T-cell (primary cell): ENCODE measurements at regions not wholly inside any gene's neighbourhood (a gene's known extent, or its start where the extent isn't known, plus 50 kb on each side); places are given as distances from the start of the nearest gene placed in this dataset.

Experiments used
- ATAC-seq, 4 experiments: fragments of 200-7000 bp in 3 of 4; fragments of 150-1000 bp in 1 of 4; cut with Tn5 transposase; replicated peaks in 1 of 4; 1 replicate in 3 of 4; 2 replicates in 1 of 4; pipeline ENCODE4 v1.10.0; 2021; ENCODE audit warnings: moderate library complexity in 3 of 4, mild to moderate bottlenecking in 2 of 4, moderate number of reproducible peaks in 1 of 4
- CTCF ChIA-PET, 2 donors: fragments of 300-600 bp; sonication (Branson Sonifier 250); formaldehyde crosslinking; loops; one replicate each; lab custom pipeline; 2022; ENCODE audit warnings: antibody characterized with exemption in 2 of 2; lab: Charles Lee
- POLR2A ChIA-PET, 2 donors: fragments of 300-600 bp; sonication (Branson Sonifier 250); formaldehyde crosslinking; loops; one replicate each; lab custom pipeline; 2022; ENCODE audit warnings: antibody characterized with exemption in 2 of 2; lab: Charles Lee
- DNase-seq, 35 experiments: peaks; one replicate each; pipeline versions ENCODE4 v3.0.0 to v3.0.0-alpha.2; 2013 to 2023
- H3K27ac ChIP-seq: one replicate; pipeline ENCODE4 v1.5.1; 2013; ENCODE audit warnings: low read length
- H3K27me3 ChIP-seq, 2 experiments: replicated peaks in 1 of 2; 1 replicate in 1 of 2; 2 replicates in 1 of 2; pipeline versions ENCODE4 v1.6.1 to v1.7.0; 2013; ENCODE audit warnings: low read length in 1 of 2, mixed read lengths in 1 of 2; ENCODE audit not compliant: control insufficient read depth in 2 of 2, insufficient read depth in 2 of 2; ENCODE audit errors: extremely low read depth in 1 of 2
- H3K36me3 ChIP-seq, 2 donors: 1 replicate in 1 of 2; 2 replicates in 1 of 2; pipeline versions ENCODE4 v1.6.1 to v1.7.0; 2013; ENCODE audit warnings: low read length in 1 of 2; ENCODE audit not compliant: control insufficient read depth in 2 of 2, insufficient read depth in 1 of 2; ENCODE audit errors: extremely low read depth in 1 of 2
- H3K4me1 ChIP-seq, 2 experiments: 1 replicate in 1 of 2; 2 replicates in 1 of 2; pipeline versions ENCODE4 v1.6.1 to v1.7.0; 2013; ENCODE audit warnings: low read length in 2 of 2, mixed read lengths in 1 of 2; ENCODE audit not compliant: insufficient read depth in 2 of 2, control insufficient read depth in 1 of 2; ENCODE audit errors: extremely low read depth in 1 of 2
- H3K4me3 ChIP-seq, 2 donors: 1 replicate in 1 of 2; 2 replicates in 1 of 2; pipeline versions ENCODE4 v1.5.1 to v1.7.0; 2013; ENCODE audit warnings: mild to moderate bottlenecking in 2 of 2, low read length in 1 of 2, moderate library complexity in 1 of 2; ENCODE audit not compliant: control insufficient read depth in 1 of 2; ENCODE audit errors: extremely low read depth in 1 of 2
- H3K9me3 ChIP-seq: 2 replicates; pipeline ENCODE4 v1.7.0; 2013
- H3K27ac Mint-ChIP-seq, 2 donors: one replicate each; pipeline ENCODE4 v1.8.0; 2020 to 2021; ENCODE audit warnings: mild to moderate bottlenecking in 2 of 2, mixed read lengths in 2 of 2
- H3K27me3 Mint-ChIP-seq, 2 donors: one replicate each; pipeline ENCODE4 v1.8.0; 2021 to 2022; ENCODE audit warnings: mixed read lengths in 2 of 2
- H3K36me3 Mint-ChIP-seq: one replicate; pipeline ENCODE4 v1.8.0; 2021; ENCODE audit warnings: mixed read lengths
- H3K4me1 Mint-ChIP-seq, 3 donors: one replicate each; pipeline ENCODE4 v1.8.0; 2020 to 2022; ENCODE audit warnings: mixed read lengths in 3 of 3, mild to moderate bottlenecking in 1 of 3
- H3K4me3 Mint-ChIP-seq, 3 donors: one replicate each; pipeline ENCODE4 v1.8.0; 2020 to 2022; ENCODE audit warnings: mild to moderate bottlenecking in 3 of 3, mixed read lengths in 3 of 3, moderate library complexity in 3 of 3
- H3K9me3 Mint-ChIP-seq, 3 donors: one replicate each; pipeline ENCODE4 v1.8.0; 2020 to 2022; ENCODE audit warnings: mixed read lengths in 3 of 3
- WGBS: methylation state at CpG from one replicate; pipeline ENCODE4 v1.1.5; 2013; ENCODE audit warnings: missing lambda C conversion rate; ENCODE audit not compliant: insufficient coverage; 5-methylcytosine and 5-hydroxymethylcytosine counted together

DNA sequence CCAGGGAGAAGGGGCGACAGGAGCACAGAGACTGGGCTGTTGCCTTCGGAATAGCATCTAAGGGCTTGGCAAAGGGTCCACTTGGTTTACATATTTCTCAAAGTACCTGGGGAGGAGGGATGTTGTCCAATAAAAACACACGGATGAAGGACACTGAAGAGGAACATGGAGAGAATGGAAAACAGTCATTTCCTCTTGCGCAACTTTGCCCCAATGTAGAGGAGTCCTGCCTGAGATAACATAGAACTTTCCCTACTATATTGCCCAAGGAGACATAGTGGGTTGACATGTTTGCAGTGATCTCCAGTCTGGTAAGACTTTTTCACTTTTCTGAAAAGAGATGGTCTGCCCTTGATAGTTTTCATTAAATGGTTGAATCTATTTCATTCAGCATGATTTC is 468.8 kb upstream of the SUCLG2 start:
- CTCF ChIA-PET, result no interaction called here
- Mint-ChIP-seq H3K27me3 (no peaks in the 10 kb centered on the region), H3K4me3 (no peak overlapping the region), H3K9me3 (peaks cover 0 to 8% (median 4%) of the 10 kb centered on the region in 3 donors), H3K4me1 (peaks cover 14 to 27% (median 26%) of the 10 kb centered on the region in 3 donors), H3K36me3 (peaks cover 16% of the 10 kb centered on the region), H3K27ac (no peak overlapping the region)
- DNase-seq (no peak), ATAC-seq (no peak)
- H3K27me3 ChIP-seq, result no peaks in the 10 kb centered on the region
- no peaks in the 10 kb centered on the region for H3K9me3 ChIP-seq
- no peak overlapping the region for H3K4me3 ChIP-seq
- H3K4me1 ChIP-seq, result no peaks in the 10 kb centered on the region
- POLR2A ChIA-PET, result no interaction called here
- WGBS, result 100% methylated on average over 2 of the region's 4 CpGs
- no peak overlapping the region for H3K27ac ChIP-seq
- no peaks in the 10 kb centered on the region for H3K36me3 ChIP-seq

DNA sequence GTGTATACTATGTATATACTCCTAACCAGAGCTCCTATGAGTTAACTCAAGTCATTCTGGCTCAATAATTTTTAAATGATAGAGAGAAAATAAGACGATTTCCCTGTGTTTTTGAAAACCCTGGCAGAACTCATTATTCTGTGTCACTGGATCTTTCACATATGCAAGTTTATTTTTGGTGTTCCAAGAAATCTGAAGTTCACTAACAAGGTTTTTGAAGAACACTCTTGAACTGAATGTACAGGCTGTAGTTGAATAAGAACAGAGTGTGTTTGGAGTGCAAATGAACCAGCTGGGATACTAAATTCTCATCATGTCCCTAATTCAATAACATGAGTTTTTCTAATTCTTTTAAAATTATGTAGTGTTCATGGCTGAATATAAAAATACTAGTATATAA is 466.9 kb upstream of the SUCLG2 start:
- ChIA-PET CTCF (no interaction called here), POLR2A (no interaction called here)
- Histone ChIP-seq H3K27me3 (no peaks in the 10 kb centered on the region), H3K27ac (no peak overlapping the region), H3K9me3 (no peaks in the 10 kb centered on the region), H3K4me1 (no peaks in the 10 kb centered on the region), H3K36me3 (no peaks in the 10 kb centered on the region), H3K4me3 (no peak overlapping the region)
- no peaks in the 10 kb centered on the region for H3K27me3 Mint-ChIP-seq
- no CpG with 5 or more reads among the region's 1 CpG for WGBS
- no peak overlapping the region for H3K27ac Mint-ChIP-seq
- no peak overlapping the region for H3K4me3 Mint-ChIP-seq
- H3K36me3 Mint-ChIP-seq, result peaks cover 17% of the 10 kb centered on the region
- peaks cover 0 to 26% (median 16%) of the 10 kb centered on the region in 3 donors for H3K4me1 Mint-ChIP-seq
- H3K9me3 Mint-ChIP-seq, result no peaks in the 10 kb centered on the region
- DNase-seq (no peak), ATAC-seq (no peak)

DNA sequence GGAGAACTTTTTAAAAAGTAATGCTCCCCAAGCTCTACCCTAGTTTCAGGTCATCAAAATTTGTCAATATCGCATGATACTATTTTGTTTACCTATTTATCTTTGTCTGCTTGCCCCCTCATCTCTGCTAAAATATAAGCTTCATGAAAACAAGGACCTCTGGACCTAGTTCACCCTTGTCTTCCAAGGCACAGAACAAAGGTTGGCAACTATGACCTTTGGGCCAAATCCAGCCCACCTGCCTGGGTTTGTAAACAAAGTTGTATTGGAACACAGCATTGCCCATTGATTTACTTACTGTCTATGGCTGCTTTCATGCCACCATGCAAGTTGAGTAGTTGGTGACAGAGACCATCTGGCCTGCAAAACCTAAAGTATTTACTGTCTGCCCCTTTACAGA is 462.2 kb upstream of the SUCLG2 start:
- Mint-ChIP-seq H3K36me3 (peaks cover 11% of the 10 kb centered on the region), H3K4me1 (peaks cover 0 to 2% (median 1%) of the 10 kb centered on the region in 3 donors), H3K4me3 (no peak overlapping the region), H3K9me3 (peaks cover 4 to 5% (median 5%) of the 10 kb centered on the region in 3 donors), H3K27me3 (no peaks in the 10 kb centered on the region), H3K27ac (no peak overlapping the region)
- DNase-seq (no peak), ATAC-seq (no peak)
- Histone ChIP-seq H3K4me1 (no peaks in the 10 kb centered on the region), H3K27ac (no peak overlapping the region), H3K9me3 (peaks cover 3% of the 10 kb centered on the region), H3K36me3 (no peaks in the 10 kb centered on the region), H3K27me3 (no peaks in the 10 kb centered on the region), H3K4me3 (no peak overlapping the region)
- ChIA-PET CTCF (no interaction called here), POLR2A (no interaction called here)
- 100% methylated on average over 1 of the region's 1 CpG for WGBS

DNA sequence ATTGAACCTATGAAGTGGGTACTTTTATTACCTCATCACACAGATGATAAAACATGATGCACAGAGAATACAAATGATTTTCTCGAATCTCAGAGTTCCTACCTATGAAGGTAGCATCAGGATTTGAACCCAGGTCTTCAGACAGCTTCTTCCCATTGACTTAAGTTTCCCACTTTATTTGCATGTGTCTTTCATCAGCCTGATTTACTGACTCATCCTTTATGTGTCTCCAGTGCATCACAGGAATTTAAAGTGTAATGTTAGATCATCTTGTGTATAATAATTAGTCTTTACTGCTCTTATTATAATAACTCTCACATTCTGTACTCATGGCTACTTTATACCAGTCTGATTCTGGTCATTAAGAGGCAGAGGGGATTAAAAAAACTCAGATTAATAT is 449.4 kb upstream of the SUCLG2 start:
- Histone ChIP-seq H3K36me3 (no peaks in the 10 kb centered on the region), H3K4me3 (no peak overlapping the region), H3K27me3 (no peaks in the 10 kb centered on the region), H3K4me1 (peaks cover 0 to 7% of the 10 kb centered on the region in 2 experiments), H3K27ac (no peak overlapping the region), H3K9me3 (no peaks in the 10 kb centered on the region)
- DNase-seq (no peak), ATAC-seq (no peak)
- ChIA-PET POLR2A (no interaction called here), CTCF (no interaction called here)
- Mint-ChIP-seq H3K27ac (no peak overlapping the region), H3K27me3 (no peaks in the 10 kb centered on the region), H3K9me3 (peaks cover 0 to 12% (median 7%) of the 10 kb centered on the region in 3 donors), H3K36me3 (peaks cover 26% of the 10 kb centered on the region), H3K4me3 (no peak overlapping the region), H3K4me1 (peaks cover 7 to 16% (median 16%) of the 10 kb centered on the region in 3 donors)
- WGBS, result no CpG with 5 or more reads among the region's 1 CpG

DNA sequence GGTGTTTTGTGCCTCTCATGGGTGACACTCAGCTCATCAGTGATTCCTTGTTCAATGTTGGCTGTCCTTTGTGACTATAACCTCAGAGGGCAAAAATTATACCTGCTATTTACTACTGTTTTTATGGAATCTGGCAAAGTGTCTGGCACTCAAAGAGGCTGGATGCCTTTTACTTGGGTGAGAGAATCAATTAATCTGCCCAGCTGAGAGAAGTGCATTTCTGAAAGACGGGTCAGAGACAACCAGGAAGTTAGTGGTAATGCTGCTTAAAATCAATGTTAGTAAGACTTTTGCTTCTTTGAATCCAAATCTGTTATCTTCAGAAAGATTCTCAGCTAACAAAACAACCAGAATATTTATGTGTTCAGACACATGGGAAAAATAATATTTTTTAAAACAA is 436.2 kb upstream of the SUCLG2 start:
- Mint-ChIP-seq H3K9me3 (no peaks in the 10 kb centered on the region), H3K27me3 (no peaks in the 10 kb centered on the region), H3K4me3 (peak overlapping the region in 1 of 3 donors; percentile 63), H3K27ac (no peak overlapping the region), H3K36me3 (no peaks in the 10 kb centered on the region), H3K4me1 (peaks cover 64 to 77% (median 69%) of the 10 kb centered on the region in 3 donors)
- Histone ChIP-seq H3K4me1 (peaks cover 11 to 29% of the 10 kb centered on the region in 2 experiments), H3K27me3 (no peaks in the 10 kb centered on the region), H3K36me3 (no peaks in the 10 kb centered on the region), H3K4me3 (no peak overlapping the region), H3K27ac (no peak overlapping the region), H3K9me3 (no peaks in the 10 kb centered on the region)
- DNase-seq (no peak), ATAC-seq (no peak)
- no CpG with 5 or more reads among the region's 1 CpG for WGBS
- ChIA-PET CTCF (no interaction called here), POLR2A (interaction anchor here in 1 of 2 donors (1.2 kb wide), 1 partner anchor 32 kb away, joined by 3 read pairs; no protein-coding TSS in a partner anchor)

DNA sequence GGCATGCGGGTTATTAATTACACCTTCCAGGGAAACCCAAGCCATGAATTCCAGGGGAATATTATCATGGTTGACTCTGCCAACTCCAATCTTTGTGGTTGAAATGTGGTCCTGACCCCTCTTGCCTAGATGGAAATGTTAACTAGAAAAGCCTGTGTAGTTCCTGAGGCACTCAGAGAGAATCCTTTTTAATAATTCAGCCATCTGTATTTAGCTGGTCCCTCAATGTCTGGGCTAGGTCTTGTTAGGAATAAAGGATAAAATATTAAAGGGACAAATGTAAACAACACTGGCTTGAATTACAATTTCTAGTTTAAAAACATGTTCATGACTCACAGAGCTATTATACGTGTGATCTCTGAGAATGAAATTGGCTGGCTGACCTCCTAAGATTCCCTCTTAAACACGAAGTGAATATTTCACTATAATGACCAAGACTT is 435.2 kb upstream of the SUCLG2 start:
- Histone ChIP-seq H3K9me3 (no peaks in the 10 kb centered on the region), H3K27ac (no peak overlapping the region), H3K27me3 (no peaks in the 10 kb centered on the region), H3K4me3 (no peak overlapping the region), H3K4me1 (peaks cover 11 to 29% of the 10 kb centered on the region in 2 experiments), H3K36me3 (no peaks in the 10 kb centered on the region)
- Mint-ChIP-seq H3K27me3 (no peaks in the 10 kb centered on the region), H3K4me1 (peaks cover 74 to 83% (median 74%) of the 10 kb centered on the region in 3 donors), H3K4me3 (peak overlapping the region in 1 of 3 donors; percentile 63), H3K36me3 (no peaks in the 10 kb centered on the region), H3K27ac (no peak overlapping the region), H3K9me3 (no peaks in the 10 kb centered on the region)
- CTCF ChIA-PET, result no interaction called here
- POLR2A ChIA-PET, result interaction anchor here in 1 of 2 donors (0.6 to 1.2 kb wide), 2 partner anchors 31 to 1811 kb away, joined by 3 read pairs; no protein-coding TSS in a partner anchor
- no peak for DNase-seq
- ATAC-seq, result no peak
- WGBS, result 90% methylated on average over 2 of the region's 3 CpGs
